HepG2 (cell line): ENCODE measurements at regions not wholly inside any gene's neighbourhood (a gene's known extent, or its start where the extent isn't known, plus 50 kb on each side); places are given as distances from the start of the nearest gene placed in this dataset.

Experiments
- ATAC-seq: fragments of 200-7000 bp; cut with Tn5 transposase; 3 replicates; pipeline ENCODE4 v1.9.1; 2020; ENCODE audit warnings: mild to moderate bottlenecking, moderate library complexity
- BruUV-seq: library from RNA; stranded (reverse); fragments of 400-500 nt; replicated peaks from 2 replicates; lab custom pipeline; 2021; lab: Mats Ljungman, UMichigan
- CTCF ChIA-PET: fragments of 300-600 bp; formaldehyde crosslinking; extraction: SDS; loops from one replicate; lab custom pipeline; 2021; ENCODE audit warnings: low total read pairs, inconsistent platforms, low intra/inter-chr PET ratio; lab: Yijun Ruan, JAX
- POLR2A ChIA-PET: fragments of 350-600 bp; sonication (Branson Sonifier 250); formaldehyde crosslinking; loops from one replicate; lab custom pipeline; 2020; ENCODE audit warnings: antibody characterized with exemption, inconsistent platforms; lab: Yijun Ruan, JAX
- DNase-seq: peaks from one replicate; pipeline ENCODE4 v3.0.0-alpha.2; 2015; ENCODE audit warnings: low spot score
- FAIRE-seq: peaks from 3 replicates; lab custom pipeline; 2011; peaks lifted over from hg19 to GRCh38; lab: Jason Lieb, UNC
- H2AFZ ChIP-seq: one replicate; pipeline ENCODE4 v1.6.1; 2011; ENCODE audit warnings: low read length, inconsistent platforms
- H3K27ac ChIP-seq: fragments of 300-600 bp; 3 replicates; pipeline ENCODE4 v1.8.0; 2011; ENCODE audit warnings: mixed run types, mild to moderate bottlenecking, mixed read lengths, low read length, inconsistent platforms; ENCODE audit not compliant: insufficient read depth; ENCODE audit errors: extremely low read length
- H3K27me3 ChIP-seq, 2 experiments: fragments of 200-600 bp in 1 of 2; 2 replicates in 1 of 2; 3 replicates in 1 of 2; pipeline versions ENCODE4 v1.6.0 to v1.8.0; 2011; ENCODE audit warnings: low read length in 2 of 2, mild to moderate bottlenecking in 2 of 2, moderate library complexity in 2 of 2, inconsistent platforms in 1 of 2; ENCODE audit not compliant: insufficient read depth in 2 of 2, control insufficient read depth in 1 of 2
- H3K36me3 ChIP-seq, 2 experiments: fragments of 200-600 bp in 1 of 2; replicated peaks in 1 of 2; 2 replicates in 1 of 2; 3 replicates in 1 of 2; pipeline versions ENCODE4 v1.5.1 to v1.8.0; 2011; ENCODE audit warnings: low read length in 2 of 2, inconsistent platforms in 1 of 2; ENCODE audit not compliant: insufficient read depth in 2 of 2, control insufficient read depth in 1 of 2
- H3K4me1 ChIP-seq: 2 replicates; pipeline ENCODE4 v1.5.1; 2012; ENCODE audit warnings: low read length, inconsistent platforms; ENCODE audit not compliant: insufficient read depth
- H3K4me2 ChIP-seq: 2 replicates; pipeline ENCODE4 v1.6.0; 2011; ENCODE audit warnings: low read depth, low read length, inconsistent platforms
- H3K4me3 ChIP-seq, 3 experiments: fragments of 200-600 bp in 1 of 3; sonication (generic), shearing (Covaris generic) in 1 of 3; replicated peaks in 1 of 3; 2 replicates each; pipeline ENCODE4 v1.5.1; 2011 to 2016; ENCODE audit warnings: low read length in 3 of 3, inconsistent platforms in 2 of 3, low read depth in 2 of 3, mild to moderate bottlenecking in 2 of 3, control low read depth in 1 of 3, mixed read lengths in 1 of 3; ENCODE audit not compliant: insufficient read depth in 1 of 3
- H3K79me2 ChIP-seq: one replicate; pipeline ENCODE4 v1.6.1; 2011; ENCODE audit warnings: low read length, inconsistent platforms; ENCODE audit not compliant: insufficient read depth
- H3K9ac ChIP-seq: 2 replicates; pipeline ENCODE4 v1.6.0; 2011; ENCODE audit warnings: mild to moderate bottlenecking, low read depth, low read length, inconsistent platforms; ENCODE audit not compliant: insufficient read depth
- H3K9me3 ChIP-seq: 2 replicates; pipeline ENCODE4 v1.5.1; 2012; ENCODE audit warnings: mild to moderate bottlenecking, low read length
- H4K20me1 ChIP-seq: 2 replicates; pipeline ENCODE4 v1.6.0; 2011; ENCODE audit warnings: inconsistent platforms, mild to moderate bottlenecking, low read length, moderate library complexity; ENCODE audit not compliant: insufficient read depth
- PCBP2 ChIP-seq: fragments of 200-400 bp; formaldehyde crosslinking; optimal IDR thresholded peaks from 2 replicates; pipeline ENCODE3; 2018; ENCODE audit warnings: low read length, low read depth; ENCODE audit not compliant: poor library complexity, severe bottlenecking
- ZNF530 ChIP-seq: sonication (generic); formaldehyde crosslinking; IDR thresholded peaks from 2 replicates; pipeline ENCODE4 v1.5.0; 2020; ENCODE audit warnings: low read depth, mild to moderate bottlenecking, missing genetic modification reagents
- ZNF564 ChIP-seq: sonication (generic); formaldehyde crosslinking; IDR thresholded peaks from 2 replicates; pipeline ENCODE4 v1.8.1; 2023; ENCODE audit warnings: mild to moderate bottlenecking, missing genetic modification reagents
- WGBS: methylation state at CpG from one replicate; pipeline ENCODE4 v1.1.6; 2017; ENCODE audit warnings: low lambda C conversion rate; 5-methylcytosine and 5-hydroxymethylcytosine counted together
- in situ Hi-C: cut with HindIII; loops from 2 replicates; pipeline ENCODE4 v1.10.0; 2017; ENCODE audit warnings: low pct_unique_long_range_greater_than_20kb; ENCODE audit not compliant: extremely low pct_ligation_motif_present
- intact Hi-C: fragments of 100-400 bp; cut with micrococcal nuclease; formaldehyde crosslinking; loops from one replicate; pipeline ENCODE4 v1.10.0; 2022; ENCODE audit not compliant: unreplicated experiment
- TF ChIP-seq, protein P1 (sequence below): sonication (generic); formaldehyde crosslinking; IDR thresholded peaks from 2 replicates; pipeline ENCODE4 v1.5.0; 2020; ENCODE audit warnings: mild to moderate bottlenecking, missing genetic modification reagents, borderline replicate concordance
- TF ChIP-seq, protein P2 (sequence below): sonication (generic); formaldehyde crosslinking; IDR thresholded peaks from 2 replicates; pipeline ENCODE4 v1.4.0; 2020; ENCODE audit warnings: missing genetic modification reagents, mild to moderate bottlenecking, borderline replicate concordance

DNA sequence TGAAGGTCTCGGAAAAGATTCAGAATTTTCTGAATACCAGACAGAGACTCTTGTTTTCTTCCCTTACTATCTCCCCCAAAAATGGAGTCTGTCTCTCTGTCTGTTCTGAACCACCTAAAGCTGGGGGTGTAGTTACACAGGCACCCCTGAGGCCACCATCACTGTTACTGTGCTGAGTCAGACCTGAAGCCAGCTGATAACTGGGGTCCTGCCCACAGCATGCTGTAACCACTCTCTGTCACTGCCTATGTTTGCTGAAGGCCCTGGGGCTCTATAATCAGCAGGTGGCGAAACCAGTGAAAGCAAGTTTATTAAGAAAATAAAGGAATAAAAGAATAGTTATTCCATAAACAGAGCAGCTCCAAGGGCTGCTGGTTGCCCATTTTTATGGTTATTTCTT is 575.2 kb upstream of the POT1 start (continued):
- TF ChIP-seq, protein P1, sequence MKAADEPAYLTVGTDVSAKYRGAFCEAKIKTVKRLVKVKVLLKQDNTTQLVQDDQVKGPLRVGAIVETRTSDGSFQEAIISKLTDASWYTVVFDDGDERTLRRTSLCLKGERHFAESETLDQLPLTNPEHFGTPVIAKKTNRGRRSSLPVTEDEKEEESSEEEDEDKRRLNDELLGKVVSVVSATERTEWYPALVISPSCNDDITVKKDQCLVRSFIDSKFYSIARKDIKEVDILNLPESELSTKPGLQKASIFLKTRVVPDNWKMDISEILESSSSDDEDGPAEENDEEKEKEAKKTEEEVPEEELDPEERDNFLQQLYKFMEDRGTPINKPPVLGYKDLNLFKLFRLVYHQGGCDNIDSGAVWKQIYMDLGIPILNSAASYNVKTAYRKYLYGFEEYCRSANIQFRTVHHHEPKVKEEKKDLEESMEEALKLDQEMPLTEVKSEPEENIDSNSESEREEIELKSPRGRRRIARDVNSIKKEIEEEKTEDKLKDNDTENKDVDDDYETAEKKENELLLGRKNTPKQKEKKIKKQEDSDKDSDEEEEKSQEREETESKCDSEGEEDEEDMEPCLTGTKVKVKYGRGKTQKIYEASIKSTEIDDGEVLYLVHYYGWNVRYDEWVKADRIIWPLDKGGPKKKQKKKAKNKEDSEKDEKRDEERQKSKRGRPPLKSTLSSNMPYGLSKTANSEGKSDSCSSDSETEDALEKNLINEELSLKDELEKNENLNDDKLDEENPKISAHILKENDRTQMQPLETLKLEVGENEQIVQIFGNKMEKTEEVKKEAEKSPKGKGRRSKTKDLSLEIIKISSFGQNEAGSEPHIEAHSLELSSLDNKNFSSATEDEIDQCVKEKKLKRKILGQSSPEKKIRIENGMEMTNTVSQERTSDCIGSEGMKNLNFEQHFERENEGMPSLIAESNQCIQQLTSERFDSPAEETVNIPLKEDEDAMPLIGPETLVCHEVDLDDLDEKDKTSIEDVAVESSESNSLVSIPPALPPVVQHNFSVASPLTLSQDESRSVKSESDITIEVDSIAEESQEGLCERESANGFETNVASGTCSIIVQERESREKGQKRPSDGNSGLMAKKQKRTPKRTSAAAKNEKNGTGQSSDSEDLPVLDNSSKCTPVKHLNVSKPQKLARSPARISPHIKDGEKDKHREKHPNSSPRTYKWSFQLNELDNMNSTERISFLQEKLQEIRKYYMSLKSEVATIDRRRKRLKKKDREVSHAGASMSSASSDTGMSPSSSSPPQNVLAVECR (CRISPR knock-in tag): no peak
- TF ChIP-seq, protein P2, sequence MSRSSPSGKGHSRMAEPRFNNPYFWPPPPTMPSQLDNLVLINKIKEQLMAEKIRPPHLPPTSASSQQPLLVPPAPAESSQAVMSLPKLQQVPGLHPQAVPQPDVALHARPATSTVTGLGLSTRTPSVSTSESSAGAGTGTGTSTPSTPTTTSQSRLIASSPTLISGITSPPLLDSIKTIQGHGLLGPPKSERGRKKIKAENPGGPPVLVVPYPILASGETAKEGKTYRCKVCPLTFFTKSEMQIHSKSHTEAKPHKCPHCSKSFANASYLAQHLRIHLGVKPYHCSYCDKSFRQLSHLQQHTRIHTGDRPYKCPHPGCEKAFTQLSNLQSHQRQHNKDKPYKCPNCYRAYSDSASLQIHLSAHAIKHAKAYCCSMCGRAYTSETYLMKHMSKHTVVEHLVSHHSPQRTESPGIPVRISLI (CRISPR knock-in tag): no peak
- TF ChIP-seq ZNF564 (CRISPR knock-in tag) (no peak), ZNF530 (no peak)

DNA sequence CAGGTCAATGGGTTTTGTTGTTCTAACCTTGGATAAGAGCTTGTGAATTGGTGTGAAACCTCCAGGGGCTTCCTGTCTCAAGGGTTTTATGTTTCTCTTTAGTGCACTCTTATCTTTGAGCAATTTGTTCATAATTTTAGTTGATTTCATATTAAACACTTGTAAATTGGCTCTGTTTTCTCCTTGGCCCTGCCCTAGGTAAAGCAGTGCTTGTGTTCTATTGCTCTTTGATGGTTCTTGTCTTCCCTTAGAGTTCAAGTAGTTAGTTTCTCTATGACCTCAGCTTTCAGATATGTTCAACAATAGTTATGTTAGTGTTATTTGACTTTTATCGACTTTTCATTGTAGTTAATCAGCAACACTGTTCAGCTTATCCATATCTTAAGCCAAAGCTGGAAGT is 566.4 kb upstream of the POT1 start:
- no peak for FAIRE-seq
- Histone ChIP-seq H3K9me3 (peaks cover 13% of the 10 kb centered on the region; the same call in 1 of the 2 replicates), H4K20me1 (no peaks in the 10 kb centered on the region), H3K79me2 (no peaks in the 10 kb centered on the region), H3K4me2 (no peak overlapping the region), H3K9ac (no peak overlapping the region), H3K36me3 (no peaks in the 10 kb centered on the region), H3K27ac (no peak overlapping the region), H3K27me3 (no peaks in the 10 kb centered on the region), H3K4me1 (no peaks in the 10 kb centered on the region), H2AFZ (no peak overlapping the region), H3K4me3 (no peak overlapping the region)
- BruUV-seq: no TSS peak
- ChIA-PET POLR2A (no interaction called here), CTCF (no interaction called here)
- in situ Hi-C loops (no loop called here), intact Hi-C loops (no loop called here)
- TF ChIP-seq PCBP2: no peak
- no peak for DNase-seq
- 0% methylated on average over 1 of the region's 1 CpG for WGBS
- no peak for ATAC-seq
